ENCODE measurements at regions not wholly inside any gene's neighbourhood (a gene's known extent, or its start where the extent isn't known, plus 50 kb on each side); places are given as distances from the start of the nearest gene placed in this dataset.

DNA sequence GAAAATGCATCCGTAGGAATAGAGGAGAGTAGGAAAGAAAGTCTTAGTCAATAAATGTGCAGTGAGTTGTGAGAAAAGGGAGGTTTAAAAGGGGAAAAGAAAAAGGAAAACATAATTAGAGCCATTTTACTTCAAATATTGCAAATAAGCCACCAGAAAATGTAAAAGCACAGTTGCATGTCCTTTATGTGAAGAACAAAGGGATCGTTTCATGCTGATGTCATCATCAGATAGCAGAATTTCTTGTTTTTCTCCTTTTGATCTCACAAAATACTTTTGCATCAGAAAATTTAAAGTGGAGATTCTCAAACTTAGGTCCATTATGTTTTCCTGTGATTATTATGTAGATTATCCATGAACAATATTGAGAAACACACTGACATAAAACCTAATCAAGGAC, 166.7 kb downstream of the HAO1 start:
- ChIA-PET CTCF (no interaction called here), POLR2A (no interaction called here)
- DNase-seq (ENCODE audit: extremely low spot score) = no peak
- TF ChIP-seq ELF4 (IDR thresholded peaks at IDR 0.05) (no peak), CTBP1 (IDR thresholded peaks at IDR 0.05; ENCODE audit: borderline replicate concordance) (no peak), SUZ12 (IDR thresholded peaks at IDR 0.05) (no peak), ARNT (IDR thresholded peaks at IDR 0.05) (no peak), FOXK2 (IDR thresholded peaks at IDR 0.05) (no peak), NFRKB (IDR thresholded peaks at IDR 0.05) (no peak), LEF1 (IDR thresholded peaks at IDR 0.05; ENCODE audit: borderline replicate concordance) (no peak), FOXA1 (IDR thresholded peaks at IDR 0.05) (no peak), ZNF384 (IDR thresholded peaks at IDR 0.05) (no peak), L3MBTL2 (conservative IDR thresholded peaks at IDR 0.05) (no peak), FOXM1 (IDR thresholded peaks at IDR 0.05; ENCODE audit: borderline replicate concordance) (no peak), TARDBP (IDR thresholded peaks at IDR 0.05) (no peak), SP1 (IDR thresholded peaks at IDR 0.05) (no peak), BHLHE40 (IDR thresholded peaks at IDR 0.05; ENCODE audit: borderline replicate concordance) (no peak), HDGF (IDR thresholded peaks at IDR 0.05; ENCODE audit: borderline replicate concordance) (no peak)
- TF ChIP-seq, protein P1, sequence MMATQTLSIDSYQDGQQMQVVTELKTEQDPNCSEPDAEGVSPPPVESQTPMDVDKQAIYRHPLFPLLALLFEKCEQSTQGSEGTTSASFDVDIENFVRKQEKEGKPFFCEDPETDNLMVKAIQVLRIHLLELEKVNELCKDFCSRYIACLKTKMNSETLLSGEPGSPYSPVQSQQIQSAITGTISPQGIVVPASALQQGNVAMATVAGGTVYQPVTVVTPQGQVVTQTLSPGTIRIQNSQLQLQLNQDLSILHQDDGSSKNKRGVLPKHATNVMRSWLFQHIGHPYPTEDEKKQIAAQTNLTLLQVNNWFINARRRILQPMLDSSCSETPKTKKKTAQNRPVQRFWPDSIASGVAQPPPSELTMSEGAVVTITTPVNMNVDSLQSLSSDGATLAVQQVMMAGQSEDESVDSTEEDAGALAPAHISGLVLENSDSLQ (IDR thresholded peaks at IDR 0.05) = no peak

DNA sequence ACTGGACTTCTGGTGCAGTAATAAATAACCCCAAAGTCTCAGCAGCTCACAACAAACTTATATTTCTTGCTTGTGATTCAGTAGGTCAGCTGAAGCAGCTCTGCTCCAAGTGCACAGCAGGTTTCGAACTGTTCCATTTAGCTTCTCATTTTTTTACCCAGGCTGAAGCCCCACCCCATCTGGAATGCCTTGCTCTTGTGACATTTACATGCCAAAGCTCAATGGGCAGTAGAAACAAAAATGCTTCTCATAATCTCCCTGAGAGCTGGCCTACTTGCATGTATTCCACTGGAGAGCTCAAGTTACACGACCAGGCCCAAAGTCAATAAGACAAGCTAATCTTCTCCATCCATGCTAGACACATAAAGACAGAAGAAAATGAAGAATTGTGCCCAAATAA, 165.2 kb downstream of the HAO1 start:
- TF ChIP-seq FOXK2 (IDR thresholded peaks at IDR 0.05) (no peak), SP1 (IDR thresholded peaks at IDR 0.05) (no peak), FOXM1 (IDR thresholded peaks at IDR 0.05; ENCODE audit: borderline replicate concordance) (no peak)
- no peak for DNase-seq (ENCODE audit: extremely low spot score)
- CTCF ChIA-PET = no interaction called here
- POLR2A ChIA-PET = no interaction called here

DNA sequence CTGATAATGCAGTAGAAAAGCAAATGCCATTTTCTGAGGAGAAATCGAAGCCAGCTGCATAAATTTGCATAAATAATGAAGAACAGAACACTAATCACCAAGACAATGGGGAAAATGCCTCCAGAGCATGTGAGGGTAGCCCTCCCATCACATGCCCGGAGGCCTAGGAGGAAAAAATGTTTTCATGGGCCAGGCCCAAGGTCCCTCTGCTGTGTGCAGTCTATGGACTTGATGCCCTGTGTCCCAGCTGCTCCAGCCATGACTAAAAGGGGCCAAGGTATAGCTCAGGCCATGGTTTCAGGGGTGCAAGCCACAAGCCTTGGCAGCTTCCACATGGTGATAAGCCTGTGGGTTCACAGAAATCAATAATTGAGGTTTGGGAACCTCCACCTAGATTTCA, 164.1 kb downstream of the HAO1 start:
- ChIA-PET POLR2A (no interaction called here), CTCF (no interaction called here)
- DNase-seq (ENCODE audit: extremely low spot score) = no peak
- TF ChIP-seq ZNF384 (IDR thresholded peaks at IDR 0.05) (no peak), ELF4 (IDR thresholded peaks at IDR 0.05) (no peak), BHLHE40 (IDR thresholded peaks at IDR 0.05; ENCODE audit: borderline replicate concordance) (no peak), CTBP1 (IDR thresholded peaks at IDR 0.05; ENCODE audit: borderline replicate concordance) (no peak), SP1 (IDR thresholded peaks at IDR 0.05) (no peak), HDGF (IDR thresholded peaks at IDR 0.05; ENCODE audit: borderline replicate concordance) (no peak), ARNT (IDR thresholded peaks at IDR 0.05) (no peak), LEF1 (IDR thresholded peaks at IDR 0.05; ENCODE audit: borderline replicate concordance) (no peak), NFRKB (IDR thresholded peaks at IDR 0.05) (no peak), FOXA1 (IDR thresholded peaks at IDR 0.05) (no peak), L3MBTL2 (conservative IDR thresholded peaks at IDR 0.05) (no peak), FOXK2 (IDR thresholded peaks at IDR 0.05) (no peak), FOXM1 (IDR thresholded peaks at IDR 0.05; ENCODE audit: borderline replicate concordance) (no peak), TARDBP (IDR thresholded peaks at IDR 0.05) (no peak), SUZ12 (IDR thresholded peaks at IDR 0.05) (no peak)
- TF ChIP-seq, protein P1 (IDR thresholded peaks at IDR 0.05) = no peak

DNA sequence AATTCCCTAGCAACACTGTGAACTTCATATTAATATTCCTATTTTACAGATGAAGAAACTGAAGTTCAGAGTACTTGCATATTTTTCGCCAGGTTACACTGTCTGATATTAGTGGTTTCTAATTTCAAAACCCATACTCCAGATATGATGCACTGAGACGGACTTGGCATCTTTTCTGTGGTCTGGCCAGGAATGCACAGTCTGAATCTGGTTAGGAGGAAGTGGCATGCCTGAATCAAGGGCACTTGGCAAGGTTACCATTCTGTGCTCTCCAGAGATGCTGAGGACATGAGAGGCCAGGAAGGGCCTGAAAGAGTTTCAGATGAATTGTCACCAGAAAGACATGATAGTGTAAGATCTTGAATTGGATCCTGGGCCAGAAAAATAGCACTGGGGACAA, 150.1 kb downstream of the HAO1 start:
- ChIA-PET CTCF (no interaction called here), POLR2A (no interaction called here)
- no peak for TF ChIP-seq FOXK2 (IDR thresholded peaks at IDR 0.05)
- TF ChIP-seq L3MBTL2 (conservative IDR thresholded peaks at IDR 0.05) = no peak
- no peak for TF ChIP-seq ARNT (IDR thresholded peaks at IDR 0.05)
- no peak for TF ChIP-seq TARDBP (IDR thresholded peaks at IDR 0.05)
- no peak for TF ChIP-seq CTBP1 (IDR thresholded peaks at IDR 0.05; ENCODE audit: borderline replicate concordance)
- TF ChIP-seq HDGF (IDR thresholded peaks at IDR 0.05; ENCODE audit: borderline replicate concordance) = no peak
- TF ChIP-seq FOXA1 (IDR thresholded peaks at IDR 0.05) = no peak
- TF ChIP-seq, protein P1 (IDR thresholded peaks at IDR 0.05) = no peak
- no peak for TF ChIP-seq FOXM1 (IDR thresholded peaks at IDR 0.05; ENCODE audit: borderline replicate concordance)
- TF ChIP-seq LEF1 (IDR thresholded peaks at IDR 0.05; ENCODE audit: borderline replicate concordance) = no peak
- TF ChIP-seq SUZ12 (IDR thresholded peaks at IDR 0.05) = no peak
- TF ChIP-seq NFRKB (IDR thresholded peaks at IDR 0.05) = no peak
- TF ChIP-seq ELF4 (IDR thresholded peaks at IDR 0.05) = no peak
- TF ChIP-seq SP1 (IDR thresholded peaks at IDR 0.05) = no peak
- no peak for TF ChIP-seq ZNF384 (IDR thresholded peaks at IDR 0.05)
- TF ChIP-seq BHLHE40 (IDR thresholded peaks at IDR 0.05; ENCODE audit: borderline replicate concordance) = no peak
- DNase-seq (ENCODE audit: extremely low spot score) = no peak

DNA sequence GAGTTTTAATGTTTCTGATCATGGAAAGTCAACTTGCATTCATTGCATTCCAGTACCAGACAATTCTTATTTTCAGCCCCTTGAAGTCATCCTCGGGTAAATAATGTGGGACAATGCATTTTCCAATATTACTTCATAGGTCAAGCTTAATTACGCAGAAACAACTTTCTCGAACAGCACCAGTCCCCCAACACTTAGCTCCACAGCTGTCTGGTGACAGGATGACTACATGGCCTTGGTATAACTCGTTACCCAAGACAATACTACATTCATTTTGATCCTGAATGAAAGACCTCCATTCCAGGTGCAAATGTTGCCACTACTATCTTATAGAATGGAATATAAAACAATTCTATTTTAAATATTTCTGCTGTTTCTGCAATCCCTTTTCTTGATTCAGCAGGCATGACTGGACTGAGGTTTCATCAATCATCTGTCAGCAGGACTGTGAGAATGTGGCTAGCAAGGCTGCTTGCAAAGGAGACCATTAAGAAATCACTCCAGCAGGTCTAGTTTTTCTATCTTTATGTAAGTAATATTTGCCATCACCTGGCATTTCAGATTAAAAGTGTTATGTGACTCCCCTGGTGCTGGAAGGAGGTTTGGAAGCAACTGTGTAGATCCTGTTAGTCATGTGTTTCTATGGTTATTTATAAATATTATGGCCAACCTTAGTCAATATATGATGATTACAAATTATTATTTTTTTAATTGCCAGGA, 147.9 kb downstream of the HAO1 start:
- no peak for TF ChIP-seq FOXM1 (IDR thresholded peaks at IDR 0.05; ENCODE audit: borderline replicate concordance)
- no peak for TF ChIP-seq BHLHE40 (IDR thresholded peaks at IDR 0.05; ENCODE audit: borderline replicate concordance)
- TF ChIP-seq ELF4 (IDR thresholded peaks at IDR 0.05) = no peak
- ChIA-PET POLR2A (no interaction called here), CTCF (no interaction called here)
- DNase-seq (ENCODE audit: extremely low spot score) = no peak

DNA sequence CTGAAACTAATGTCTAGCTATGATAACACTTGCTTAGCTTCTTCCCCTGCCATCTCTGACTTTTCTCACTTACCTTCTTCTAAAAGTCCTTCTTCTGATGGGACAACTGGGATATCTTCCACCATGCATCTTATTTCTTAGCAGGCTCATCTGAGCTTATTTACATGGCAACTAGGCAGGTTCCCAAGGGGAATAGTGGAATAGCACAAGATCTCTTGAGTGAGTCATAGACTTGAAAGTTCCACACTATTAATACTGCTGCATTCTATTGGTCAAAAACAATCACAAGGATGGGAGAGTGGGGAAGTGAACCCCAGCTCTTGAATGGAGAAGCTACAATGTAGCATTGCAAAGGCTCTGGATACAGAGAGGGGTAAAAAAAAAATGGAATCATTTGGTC, 142.1 kb downstream of the HAO1 start:
- POLR2A ChIA-PET = no interaction called here
- no peak for TF ChIP-seq BHLHE40 (IDR thresholded peaks at IDR 0.05; ENCODE audit: borderline replicate concordance)
- no peak for TF ChIP-seq ZNF384 (IDR thresholded peaks at IDR 0.05)
- no peak for TF ChIP-seq ELF4 (IDR thresholded peaks at IDR 0.05)
- no peak for TF ChIP-seq FOXA1 (IDR thresholded peaks at IDR 0.05)
- no peak for TF ChIP-seq SUZ12 (IDR thresholded peaks at IDR 0.05)
- TF ChIP-seq NFRKB (IDR thresholded peaks at IDR 0.05) = no peak
- no peak for TF ChIP-seq ARNT (IDR thresholded peaks at IDR 0.05)
- TF ChIP-seq FOXK2 (IDR thresholded peaks at IDR 0.05) = no peak
- TF ChIP-seq LEF1 (IDR thresholded peaks at IDR 0.05; ENCODE audit: borderline replicate concordance) = no peak
- TF ChIP-seq, protein P1 (IDR thresholded peaks at IDR 0.05) = no peak
- TF ChIP-seq L3MBTL2 (conservative IDR thresholded peaks at IDR 0.05) = no peak
- no peak for TF ChIP-seq TARDBP (IDR thresholded peaks at IDR 0.05)
- no peak for DNase-seq (ENCODE audit: extremely low spot score)
- CTCF ChIA-PET = no interaction called here
